ENCODE measurements at regions not wholly inside any gene's neighbourhood (a gene's known extent, or its start where the extent isn't known, plus 50 kb on each side); places are given as distances from the start of the nearest gene placed in this dataset.
"Not testable (repeated sequence)": the region's sequence is repeated elsewhere in the genome, so short reads cannot be mapped to it uniquely, and the experiment has no call there.

GRCh38 chr4:45207241-45207863 lies 481.0 kb upstream of the GNPDA2 start:
- H3K4me3 Mint-ChIP-seq, CTCF ChIA-PET: not testable (repeated sequence)
- H3K9me3 Mint-ChIP-seq: peaks cover 10% of the 10 kb centered on the region

GRCh38 chr4:45199736-45200135 lies 473.4 kb upstream of the GNPDA2 start:
- intact Hi-C loops (cut with micrococcal nuclease): no loop called here
- H3K36me3 Mint-ChIP-seq (ENCODE audit: low read depth): no peaks in the 10 kb centered on the region
- H3K9me3 Mint-ChIP-seq: peaks cover 6% of the 10 kb centered on the region
- no peak overlapping the region for H3K27ac Mint-ChIP-seq
- no peaks in the 10 kb centered on the region for H3K27me3 Mint-ChIP-seq (ENCODE audit: low read depth)
- DNase-seq: no peak
- no peak overlapping the region for H3K4me3 Mint-ChIP-seq
- CTCF ChIA-PET: no interaction called here
- H3K4me1 Mint-ChIP-seq (ENCODE audit: low read depth): no peaks in the 10 kb centered on the region

More at GRCh38 chr4:45207241-45207863, 481.0 kb upstream of the GNPDA2 start:
- H3K27ac Mint-ChIP-seq; DNase-seq; H3K36me3 Mint-ChIP-seq (ENCODE audit: low read depth); H3K27me3 Mint-ChIP-seq (ENCODE audit: low read depth); intact Hi-C loops (cut with micrococcal nuclease); H3K4me1 Mint-ChIP-seq (ENCODE audit: low read depth): not testable (repeated sequence)

GRCh38 chr4:45188501-45188900 lies 462.1 kb upstream of the GNPDA2 start:
- no peak overlapping the region for H3K4me3 Mint-ChIP-seq
- H3K9me3 Mint-ChIP-seq: peaks cover 2% of the 10 kb centered on the region
- H3K4me1 Mint-ChIP-seq (ENCODE audit: low read depth): no peaks in the 10 kb centered on the region
- no peak for DNase-seq
- no peak overlapping the region for H3K27ac Mint-ChIP-seq
- intact Hi-C loops (cut with micrococcal nuclease): no loop called here
- H3K36me3 Mint-ChIP-seq (ENCODE audit: low read depth): no peaks in the 10 kb centered on the region
- CTCF ChIA-PET: no interaction called here
- no peaks in the 10 kb centered on the region for H3K27me3 Mint-ChIP-seq (ENCODE audit: low read depth)

- no peaks in the 10 kb centered on the region for H3K4me1 Mint-ChIP-seq (ENCODE audit: low read depth)
- no peak for DNase-seq
- H3K36me3 Mint-ChIP-seq (ENCODE audit: low read depth): no peaks in the 10 kb centered on the region
- CTCF ChIA-PET: no interaction called here
- intact Hi-C loops (cut with micrococcal nuclease): no loop called here
- H3K27me3 Mint-ChIP-seq (ENCODE audit: low read depth): no peaks in the 10 kb centered on the region
- no peak overlapping the region for H3K4me3 Mint-ChIP-seq
- peaks cover 2% of the 10 kb centered on the region for H3K9me3 Mint-ChIP-seq
- H3K27ac Mint-ChIP-seq: no peak overlapping the region
Observed at GRCh38 chr4:45186249-45186648, 459.9 kb upstream of the GNPDA2 start.

GRCh38 chr4:45183905-45184304 lies 457.5 kb upstream of the GNPDA2 start:
- no peak overlapping the region for H3K4me3 Mint-ChIP-seq
- no peak overlapping the region for H3K27ac Mint-ChIP-seq
- no peaks in the 10 kb centered on the region for H3K4me1 Mint-ChIP-seq (ENCODE audit: low read depth)
- DNase-seq: no peak
- no peaks in the 10 kb centered on the region for H3K36me3 Mint-ChIP-seq (ENCODE audit: low read depth)
- H3K9me3 Mint-ChIP-seq: peaks cover 2% of the 10 kb centered on the region
- intact Hi-C loops (cut with micrococcal nuclease): no loop called here
- no peaks in the 10 kb centered on the region for H3K27me3 Mint-ChIP-seq (ENCODE audit: low read depth)
- CTCF ChIA-PET: no interaction called here

GRCh38 chr4:45172636-45173035 lies 446.3 kb upstream of the GNPDA2 start:
- no peaks in the 10 kb centered on the region for H3K36me3 Mint-ChIP-seq (ENCODE audit: low read depth)
- DNase-seq: no peak
- intact Hi-C loops (cut with micrococcal nuclease): no loop called here

GRCh38 chr4:45160951-45161350 lies 434.6 kb upstream of the GNPDA2 start:
- no peak overlapping the region for H3K4me3 Mint-ChIP-seq
- H3K4me1 Mint-ChIP-seq (ENCODE audit: low read depth): no peaks in the 10 kb centered on the region
- no peaks in the 10 kb centered on the region for H3K27me3 Mint-ChIP-seq (ENCODE audit: low read depth)
- DNase-seq: no peak
- no peaks in the 10 kb centered on the region for H3K36me3 Mint-ChIP-seq (ENCODE audit: low read depth)
- intact Hi-C loops (cut with micrococcal nuclease): no loop called here
- H3K27ac Mint-ChIP-seq: no peak overlapping the region
- peaks cover 1% of the 10 kb centered on the region for H3K9me3 Mint-ChIP-seq
- CTCF ChIA-PET: no interaction called here

More at GRCh38 chr4:45172636-45173035, 446.3 kb upstream of the GNPDA2 start:
- Mint-ChIP-seq H3K27me3 (ENCODE audit: low read depth) (no peaks in the 10 kb centered on the region), H3K9me3 (peaks cover 22% of the 10 kb centered on the region), H3K4me3 (no peak overlapping the region), H3K27ac (no peak overlapping the region), H3K4me1 (ENCODE audit: low read depth) (no peaks in the 10 kb centered on the region)
- CTCF ChIA-PET: no interaction called here

GRCh38 chr4:45155081-45155777 lies 428.9 kb upstream of the GNPDA2 start:
- Mint-ChIP-seq H3K4me3 (no peak overlapping the region), H3K27me3 (ENCODE audit: low read depth) (no peaks in the 10 kb centered on the region), H3K4me1 (ENCODE audit: low read depth) (no peaks in the 10 kb centered on the region), H3K36me3 (ENCODE audit: low read depth) (no peaks in the 10 kb centered on the region), H3K9me3 (no peaks in the 10 kb centered on the region), H3K27ac (no peak overlapping the region)
- CTCF ChIA-PET: no interaction called here
- no peak for DNase-seq
- intact Hi-C loops (cut with micrococcal nuclease): no loop called here

GRCh38 chr4:45147866-45148265 lies 421.5 kb upstream of the GNPDA2 start:
- no peaks in the 10 kb centered on the region for H3K36me3 Mint-ChIP-seq (ENCODE audit: low read depth)
- H3K27ac Mint-ChIP-seq: no peak overlapping the region
- H3K9me3 Mint-ChIP-seq: peaks cover under 1% of the 10 kb centered on the region
- no peak overlapping the region for H3K4me3 Mint-ChIP-seq
- H3K27me3 Mint-ChIP-seq (ENCODE audit: low read depth): no peaks in the 10 kb centered on the region
- CTCF ChIA-PET: no interaction called here
- no peak for DNase-seq
- no peaks in the 10 kb centered on the region for H3K4me1 Mint-ChIP-seq (ENCODE audit: low read depth)
- intact Hi-C loops (cut with micrococcal nuclease): no loop called here

- Mint-ChIP-seq H3K4me3 (no peak overlapping the region), H3K36me3 (ENCODE audit: low read depth) (no peaks in the 10 kb centered on the region), H3K27me3 (ENCODE audit: low read depth) (no peaks in the 10 kb centered on the region), H3K9me3 (peaks cover 7% of the 10 kb centered on the region), H3K4me1 (ENCODE audit: low read depth) (no peaks in the 10 kb centered on the region), H3K27ac (no peak overlapping the region)
- CTCF ChIA-PET: no interaction called here
- intact Hi-C loops (cut with micrococcal nuclease): no loop called here
- no peak for DNase-seq
Observed at GRCh38 chr4:45131020-45131419, 404.7 kb upstream of the GNPDA2 start.

- intact Hi-C loops (cut with micrococcal nuclease): no loop called here
Observed at GRCh38 chr4:45122406-45122805, 396.1 kb upstream of the GNPDA2 start.

GRCh38 chr4:45121426-45121975 lies 395.1 kb upstream of the GNPDA2 start:
- H3K4me3 Mint-ChIP-seq: no peak overlapping the region
- H3K9me3 Mint-ChIP-seq: peaks cover 2% of the 10 kb centered on the region
- CTCF ChIA-PET: no interaction called here
- no peaks in the 10 kb centered on the region for H3K27me3 Mint-ChIP-seq (ENCODE audit: low read depth)
- no peaks in the 10 kb centered on the region for H3K36me3 Mint-ChIP-seq (ENCODE audit: low read depth)
- H3K4me1 Mint-ChIP-seq (ENCODE audit: low read depth): no peaks in the 10 kb centered on the region
- DNase-seq: no peak
- H3K27ac Mint-ChIP-seq: no peak overlapping the region
- intact Hi-C loops (cut with micrococcal nuclease): no loop called here

More at GRCh38 chr4:45122406-45122805, 396.1 kb upstream of the GNPDA2 start:
- CTCF ChIA-PET: no interaction called here
- no peak for DNase-seq
- Mint-ChIP-seq H3K4me1 (ENCODE audit: low read depth) (no peaks in the 10 kb centered on the region), H3K27me3 (ENCODE audit: low read depth) (no peaks in the 10 kb centered on the region), H3K36me3 (ENCODE audit: low read depth) (no peaks in the 10 kb centered on the region), H3K4me3 (no peak overlapping the region), H3K27ac (no peak overlapping the region), H3K9me3 (peaks cover 2% of the 10 kb centered on the region)

GRCh38 chr4:45120163-45120562 lies 393.8 kb upstream of the GNPDA2 start:
- Mint-ChIP-seq H3K4me3 (no peak overlapping the region), H3K9me3 (peaks cover 2% of the 10 kb centered on the region), H3K27ac (no peak overlapping the region), H3K4me1 (ENCODE audit: low read depth) (no peaks in the 10 kb centered on the region), H3K27me3 (ENCODE audit: low read depth) (no peaks in the 10 kb centered on the region), H3K36me3 (ENCODE audit: low read depth) (no peaks in the 10 kb centered on the region)
- intact Hi-C loops (cut with micrococcal nuclease): no loop called here
- DNase-seq: no peak
- CTCF ChIA-PET: no interaction called here
